ENCODE measurements at regions not wholly inside any gene's neighbourhood (a gene's known extent, or its start where the extent isn't known, plus 50 kb on each side); places are given as distances from the start of the nearest gene placed in this dataset.
"Not testable (repeated sequence)": the region's sequence is repeated elsewhere in the genome, so short reads cannot be mapped to it uniquely, and the experiment has no call there.

DNA sequence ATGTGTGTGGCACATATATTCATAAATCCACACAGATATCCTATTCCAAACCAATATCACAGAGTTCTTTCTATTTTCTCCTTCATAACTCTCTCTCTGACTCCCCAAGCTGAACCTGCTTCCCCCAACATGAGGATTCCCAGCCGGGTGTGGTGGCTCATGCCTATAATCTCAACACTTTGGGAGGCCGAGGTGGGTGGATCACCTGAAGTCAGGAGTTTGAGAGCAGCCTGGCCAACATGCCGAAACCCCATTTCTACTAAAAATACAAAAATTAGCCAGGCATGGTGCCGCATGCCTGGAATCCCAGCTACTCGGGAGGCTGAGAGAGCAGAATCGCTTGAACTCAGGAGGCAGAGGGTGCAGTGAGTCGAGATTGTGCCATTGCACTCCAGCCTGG is 86.3 kb upstream of the GLI2 start:
- TF ChIP-seq, protein P1, sequence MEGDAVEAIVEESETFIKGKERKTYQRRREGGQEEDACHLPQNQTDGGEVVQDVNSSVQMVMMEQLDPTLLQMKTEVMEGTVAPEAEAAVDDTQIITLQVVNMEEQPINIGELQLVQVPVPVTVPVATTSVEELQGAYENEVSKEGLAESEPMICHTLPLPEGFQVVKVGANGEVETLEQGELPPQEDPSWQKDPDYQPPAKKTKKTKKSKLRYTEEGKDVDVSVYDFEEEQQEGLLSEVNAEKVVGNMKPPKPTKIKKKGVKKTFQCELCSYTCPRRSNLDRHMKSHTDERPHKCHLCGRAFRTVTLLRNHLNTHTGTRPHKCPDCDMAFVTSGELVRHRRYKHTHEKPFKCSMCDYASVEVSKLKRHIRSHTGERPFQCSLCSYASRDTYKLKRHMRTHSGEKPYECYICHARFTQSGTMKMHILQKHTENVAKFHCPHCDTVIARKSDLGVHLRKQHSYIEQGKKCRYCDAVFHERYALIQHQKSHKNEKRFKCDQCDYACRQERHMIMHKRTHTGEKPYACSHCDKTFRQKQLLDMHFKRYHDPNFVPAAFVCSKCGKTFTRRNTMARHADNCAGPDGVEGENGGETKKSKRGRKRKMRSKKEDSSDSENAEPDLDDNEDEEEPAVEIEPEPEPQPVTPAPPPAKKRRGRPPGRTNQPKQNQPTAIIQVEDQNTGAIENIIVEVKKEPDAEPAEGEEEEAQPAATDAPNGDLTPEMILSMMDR (IDR thresholded peaks at IDR 0.05), result not testable (repeated sequence)
- not testable (repeated sequence) for TF ChIP-seq POLR2A (IDR thresholded peaks at IDR 0.05)
